A673 (cell line): ENCODE measurements at regions not wholly inside any gene's neighbourhood (a gene's known extent, or its start where the extent isn't known, plus 50 kb on each side); places are given as distances from the start of the nearest gene placed in this dataset.

ENCODE experiments used
- BruUV-seq: library from RNA; stranded (reverse); fragments of 400-500 nt; replicated peaks from 2 replicates; lab custom pipeline; 2021; lab: Mats Ljungman, UMichigan
- CTCF ChIA-PET: fragments of 300-600 bp; sonication (Branson Sonifier 250); formaldehyde crosslinking; loops from one replicate; lab custom pipeline; 2022; ENCODE audit warnings: antibody characterized with exemption; lab: Charles Lee
- POLR2A ChIA-PET: fragments of 300-600 bp; sonication (Branson Sonifier 250); formaldehyde crosslinking; loops from one replicate; lab custom pipeline; 2022; ENCODE audit warnings: antibody characterized with exemption; ENCODE audit not compliant: low non-redundant PET; lab: Charles Lee
- DNase-seq: peaks from one replicate; pipeline ENCODE4 v3.0.0-alpha.2; 2015; ENCODE audit warnings: low spot score
- H3K27ac ChIP-seq: fragments of 200-600 bp; sonication (generic); 2 replicates; pipeline ENCODE4 v1.5.1; 2016; ENCODE audit warnings: mixed run types, low read depth, mild to moderate bottlenecking, mixed read lengths, antibody characterized with exemption, low read length; ENCODE audit not compliant: poor library complexity, severe bottlenecking
- H3K27me3 ChIP-seq: fragments of 200-600 bp; sonication (generic); replicated peaks from 2 replicates; pipeline ENCODE4 v1.6.1; 2017; ENCODE audit warnings: mixed run types, low read depth, mild to moderate bottlenecking, mixed read lengths, antibody characterized with exemption, low read length; ENCODE audit not compliant: insufficient read depth, poor library complexity
- H3K36me3 ChIP-seq: fragments of 200-600 bp; sonication (generic); 2 replicates; pipeline ENCODE4 v1.6.1; 2016; ENCODE audit warnings: mixed run types, mild to moderate bottlenecking, mixed read lengths, antibody characterized with exemption, low read length; ENCODE audit not compliant: insufficient read depth, poor library complexity, severe bottlenecking
- H3K4me1 ChIP-seq: fragments of 200-600 bp; sonication (generic); 2 replicates; pipeline ENCODE4 v1.6.1; 2017; ENCODE audit warnings: mixed run types, mild to moderate bottlenecking, mixed read lengths, antibody characterized with exemption, low read length; ENCODE audit not compliant: insufficient read depth, poor library complexity, severe bottlenecking
- H3K4me3 ChIP-seq: fragments of 200-600 bp; sonication (generic); 2 replicates; pipeline ENCODE4 v1.5.1; 2016; ENCODE audit warnings: low read depth, mixed run types, mild to moderate bottlenecking, mixed read lengths, low read length; ENCODE audit not compliant: poor library complexity, severe bottlenecking
- H3K9me3 ChIP-seq: fragments of 200-600 bp; sonication (generic); 2 replicates; pipeline ENCODE4 v1.6.1; 2016; ENCODE audit warnings: mixed run types, low read depth, mild to moderate bottlenecking, mixed read lengths, antibody characterized with exemption, low read length; ENCODE audit not compliant: poor library complexity, severe bottlenecking
- EZH2 ChIP-seq: fragments of 200-600 bp; sonication (generic); IDR thresholded peaks from 2 replicates; pipeline ENCODE4 v1.6.1; 2017; ENCODE audit warnings: borderline replicate concordance, low read depth, mild to moderate bottlenecking, mixed read lengths, antibody characterized with exemption, low read length; ENCODE audit not compliant: poor library complexity, severe bottlenecking
- intact Hi-C: fragments of 100-400 bp; cut with micrococcal nuclease; formaldehyde crosslinking; loops from one replicate; pipeline ENCODE4 v1.10.0; 2022; ENCODE audit not compliant: unreplicated experiment
- TF ChIP-seq, protein P1 (sequence below): fragments of 300-800, 200-600 bp; sonication (generic); conservative IDR thresholded peaks from 2 replicates; pipeline ENCODE4 v1.5.1; 2017; ENCODE audit warnings: low read depth, mild to moderate bottlenecking, antibody characterized with exemption, low read length, moderate library complexity, mixed read lengths

- Histone ChIP-seq H3K9me3 (no peaks in the 10 kb centered on the region), H3K4me3 (no peak overlapping the region), H3K27ac (no peak overlapping the region), H3K36me3 (no peaks in the 10 kb centered on the region), H3K27me3 (no peaks in the 10 kb centered on the region), H3K4me1 (peaks cover 19% of the 10 kb centered on the region)
- ChIA-PET POLR2A (no interaction called here), CTCF (no interaction called here)
- intact Hi-C loops: no loop called here
- BruUV-seq: no TSS peak
- TF ChIP-seq, protein P1, sequence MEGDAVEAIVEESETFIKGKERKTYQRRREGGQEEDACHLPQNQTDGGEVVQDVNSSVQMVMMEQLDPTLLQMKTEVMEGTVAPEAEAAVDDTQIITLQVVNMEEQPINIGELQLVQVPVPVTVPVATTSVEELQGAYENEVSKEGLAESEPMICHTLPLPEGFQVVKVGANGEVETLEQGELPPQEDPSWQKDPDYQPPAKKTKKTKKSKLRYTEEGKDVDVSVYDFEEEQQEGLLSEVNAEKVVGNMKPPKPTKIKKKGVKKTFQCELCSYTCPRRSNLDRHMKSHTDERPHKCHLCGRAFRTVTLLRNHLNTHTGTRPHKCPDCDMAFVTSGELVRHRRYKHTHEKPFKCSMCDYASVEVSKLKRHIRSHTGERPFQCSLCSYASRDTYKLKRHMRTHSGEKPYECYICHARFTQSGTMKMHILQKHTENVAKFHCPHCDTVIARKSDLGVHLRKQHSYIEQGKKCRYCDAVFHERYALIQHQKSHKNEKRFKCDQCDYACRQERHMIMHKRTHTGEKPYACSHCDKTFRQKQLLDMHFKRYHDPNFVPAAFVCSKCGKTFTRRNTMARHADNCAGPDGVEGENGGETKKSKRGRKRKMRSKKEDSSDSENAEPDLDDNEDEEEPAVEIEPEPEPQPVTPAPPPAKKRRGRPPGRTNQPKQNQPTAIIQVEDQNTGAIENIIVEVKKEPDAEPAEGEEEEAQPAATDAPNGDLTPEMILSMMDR: no peak
- TF ChIP-seq EZH2: no peak
- DNase-seq: peak; percentile 55
Measured at GRCh38 chr9:19999491-20000057, 210.7 kb upstream of the SLC24A2 start.

- no TSS peak for BruUV-seq
- no peaks in the 10 kb centered on the region for H3K36me3 ChIP-seq
- no peaks in the 10 kb centered on the region for H3K27me3 ChIP-seq
- no peak overlapping the region for H3K4me3 ChIP-seq
- peaks cover 19% of the 10 kb centered on the region for H3K4me1 ChIP-seq
- no peak overlapping the region for H3K27ac ChIP-seq
- intact Hi-C loops: no loop called here
- CTCF ChIA-PET: no interaction called here
- POLR2A ChIA-PET: no interaction called here
- no peak for DNase-seq
- H3K9me3 ChIP-seq: no peaks in the 10 kb centered on the region
- TF ChIP-seq, protein P1: no peak
- no peak for TF ChIP-seq EZH2
Measured at GRCh38 chr9:19998823-19999455, 210.1 kb upstream of the SLC24A2 start.

DNA sequence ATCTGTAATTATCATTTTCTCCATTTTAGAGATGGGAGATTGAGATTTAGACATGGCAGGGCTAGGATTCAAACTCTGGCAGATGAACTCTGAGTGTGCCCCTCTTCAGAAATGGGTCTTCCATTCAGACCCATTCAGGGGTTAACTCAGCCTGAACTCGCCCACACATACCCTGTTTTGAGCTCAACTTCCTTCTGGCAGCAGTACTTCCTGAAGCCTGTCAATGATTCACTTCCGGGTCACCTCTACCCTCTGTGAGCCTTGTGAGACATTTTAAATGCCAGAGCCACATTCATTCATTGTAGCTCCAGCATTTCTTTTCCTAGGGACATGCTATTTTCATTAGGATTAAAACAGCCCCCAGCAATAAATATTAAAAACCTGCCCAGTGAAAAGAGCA lies 209.3 kb upstream of the SLC24A2 start:
- intact Hi-C loops: no loop called here
- CTCF ChIA-PET: no interaction called here
- Histone ChIP-seq H3K36me3 (no peaks in the 10 kb centered on the region), H3K27me3 (no peaks in the 10 kb centered on the region), H3K9me3 (no peaks in the 10 kb centered on the region), H3K4me1 (peaks cover 19% of the 10 kb centered on the region), H3K4me3 (no peak overlapping the region), H3K27ac (no peak overlapping the region)
- POLR2A ChIA-PET: interaction anchor here (0.7 kb wide), 1 partner anchor 18 kb away, joined by 3 read pairs; no protein-coding TSS in a partner anchor
- no TSS peak for BruUV-seq
- DNase-seq: peak; percentile 62
- TF ChIP-seq, protein P1: no peak
- TF ChIP-seq EZH2: no peak
